ENCODE measurements at regions not wholly inside any gene's neighbourhood (a gene's known extent, or its start where the extent isn't known, plus 50 kb on each side); places are given as distances from the start of the nearest gene placed in this dataset.

DNA sequence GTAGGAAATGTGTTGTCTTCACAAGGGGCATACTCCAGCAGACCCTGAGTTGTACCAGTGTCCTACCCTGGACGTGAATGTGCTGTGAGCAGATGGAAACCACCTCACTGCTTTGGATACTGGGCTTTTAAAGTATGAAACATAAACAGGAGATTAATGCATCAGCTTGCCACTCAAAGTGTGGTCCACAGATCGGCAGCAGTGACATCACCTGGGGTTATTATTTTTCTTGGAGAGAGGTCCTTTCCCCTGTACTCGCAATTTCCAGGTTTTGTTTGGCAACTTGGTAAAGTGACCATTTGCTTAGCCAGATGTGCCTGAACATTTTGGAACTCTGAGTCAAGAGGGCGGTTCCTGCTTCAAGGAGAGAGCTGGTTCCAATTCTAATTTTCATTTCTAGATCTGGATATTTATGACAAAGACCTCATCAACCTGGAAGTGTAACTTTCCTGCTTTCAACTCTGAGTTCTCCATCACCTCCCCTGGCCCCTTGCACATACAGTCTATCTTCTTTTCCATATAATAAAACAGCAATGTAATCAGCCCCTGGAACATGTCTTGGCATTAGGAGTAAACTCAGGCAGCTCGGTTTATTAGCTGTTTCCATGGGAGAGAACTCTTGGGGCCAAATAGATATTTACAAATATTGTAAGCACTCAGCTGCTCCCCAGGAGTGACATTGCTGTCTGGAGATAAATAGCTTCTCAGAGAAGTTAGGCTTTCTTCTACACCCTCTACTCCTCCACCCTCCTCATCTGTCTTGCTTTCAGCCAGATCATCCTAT, 237.0 kb upstream of the TBX3 start:
- TF ChIP-seq EGR1 (IDR thresholded peaks at IDR 0.05) (no peak), RAD21 (IDR thresholded peaks at IDR 0.05; ENCODE audit: low read depth) (no peak), NFIC (IDR thresholded peaks at IDR 0.05) (no peak), YY1 (IDR thresholded peaks at IDR 0.05; ENCODE audit: low read depth) (no peak), TCF12 (IDR thresholded peaks at IDR 0.05; ENCODE audit: low read depth) (no peak), EP300 (IDR thresholded peaks at IDR 0.05; ENCODE audit: borderline replicate concordance) (no peak), TAF1 (IDR thresholded peaks at IDR 0.05; ENCODE audit: low read depth) (no peak), ZBTB7A (IDR thresholded peaks at IDR 0.05; ENCODE audit: low read depth) (no peak), CREB1 (IDR thresholded peaks at IDR 0.05; ENCODE audit: low read depth) (no peak), FOXM1 (IDR thresholded peaks at IDR 0.05; ENCODE audit: borderline replicate concordance, low read depth) (no peak)
- TF ChIP-seq, protein P1, sequence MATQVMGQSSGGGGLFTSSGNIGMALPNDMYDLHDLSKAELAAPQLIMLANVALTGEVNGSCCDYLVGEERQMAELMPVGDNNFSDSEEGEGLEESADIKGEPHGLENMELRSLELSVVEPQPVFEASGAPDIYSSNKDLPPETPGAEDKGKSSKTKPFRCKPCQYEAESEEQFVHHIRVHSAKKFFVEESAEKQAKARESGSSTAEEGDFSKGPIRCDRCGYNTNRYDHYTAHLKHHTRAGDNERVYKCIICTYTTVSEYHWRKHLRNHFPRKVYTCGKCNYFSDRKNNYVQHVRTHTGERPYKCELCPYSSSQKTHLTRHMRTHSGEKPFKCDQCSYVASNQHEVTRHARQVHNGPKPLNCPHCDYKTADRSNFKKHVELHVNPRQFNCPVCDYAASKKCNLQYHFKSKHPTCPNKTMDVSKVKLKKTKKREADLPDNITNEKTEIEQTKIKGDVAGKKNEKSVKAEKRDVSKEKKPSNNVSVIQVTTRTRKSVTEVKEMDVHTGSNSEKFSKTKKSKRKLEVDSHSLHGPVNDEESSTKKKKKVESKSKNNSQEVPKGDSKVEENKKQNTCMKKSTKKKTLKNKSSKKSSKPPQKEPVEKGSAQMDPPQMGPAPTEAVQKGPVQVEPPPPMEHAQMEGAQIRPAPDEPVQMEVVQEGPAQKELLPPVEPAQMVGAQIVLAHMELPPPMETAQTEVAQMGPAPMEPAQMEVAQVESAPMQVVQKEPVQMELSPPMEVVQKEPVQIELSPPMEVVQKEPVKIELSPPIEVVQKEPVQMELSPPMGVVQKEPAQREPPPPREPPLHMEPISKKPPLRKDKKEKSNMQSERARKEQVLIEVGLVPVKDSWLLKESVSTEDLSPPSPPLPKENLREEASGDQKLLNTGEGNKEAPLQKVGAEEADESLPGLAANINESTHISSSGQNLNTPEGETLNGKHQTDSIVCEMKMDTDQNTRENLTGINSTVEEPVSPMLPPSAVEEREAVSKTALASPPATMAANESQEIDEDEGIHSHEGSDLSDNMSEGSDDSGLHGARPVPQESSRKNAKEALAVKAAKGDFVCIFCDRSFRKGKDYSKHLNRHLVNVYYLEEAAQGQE (IDR thresholded peaks at IDR 0.05; ENCODE audit: low read depth): no peak
- TF ChIP-seq, protein P2, sequence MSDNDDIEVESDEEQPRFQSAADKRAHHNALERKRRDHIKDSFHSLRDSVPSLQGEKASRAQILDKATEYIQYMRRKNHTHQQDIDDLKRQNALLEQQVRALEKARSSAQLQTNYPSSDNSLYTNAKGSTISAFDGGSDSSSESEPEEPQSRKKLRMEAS (IDR thresholded peaks at IDR 0.05): no peak
- TF ChIP-seq, protein P3, sequence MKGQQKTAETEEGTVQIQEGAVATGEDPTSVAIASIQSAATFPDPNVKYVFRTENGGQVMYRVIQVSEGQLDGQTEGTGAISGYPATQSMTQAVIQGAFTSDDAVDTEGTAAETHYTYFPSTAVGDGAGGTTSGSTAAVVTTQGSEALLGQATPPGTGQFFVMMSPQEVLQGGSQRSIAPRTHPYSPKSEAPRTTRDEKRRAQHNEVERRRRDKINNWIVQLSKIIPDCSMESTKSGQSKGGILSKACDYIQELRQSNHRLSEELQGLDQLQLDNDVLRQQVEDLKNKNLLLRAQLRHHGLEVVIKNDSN (IDR thresholded peaks at IDR 0.05): no peak
